Epithelial cell of prostate (primary cell): ENCODE measurements at regions not wholly inside any gene's neighbourhood (a gene's known extent, or its start where the extent isn't known, plus 50 kb on each side); places are given as distances from the start of the nearest gene placed in this dataset.
"Not testable (repeated sequence)": the region's sequence is repeated elsewhere in the genome, so short reads cannot be mapped to it uniquely, and the experiment has no call there.

Source experiments
- DNase-seq: peaks from one replicate; pipeline ENCODE4 v3.0.0-alpha.2; 2011; ENCODE audit warnings: low read depth, low spot score
- H3K27ac ChIP-seq: fragments of 450-650 bp; 2 replicates; pipeline ENCODE4 v1.5.1; 2017; ENCODE audit warnings: mild to moderate bottlenecking

- DNase-seq = no peak
- no peak overlapping the region for H3K27ac ChIP-seq
Measured at GRCh38 chr18:78785706-78786105, 193.9 kb upstream of the SALL3 start.

- H3K27ac ChIP-seq = no peak overlapping the region
- DNase-seq = no peak
Measured at GRCh38 chr18:78786776-78787175, 192.8 kb upstream of the SALL3 start.

GRCh38 chr18:78787751-78788150, 191.9 kb upstream of the SALL3 start:
- no peak overlapping the region for H3K27ac ChIP-seq
- DNase-seq = no peak

- H3K27ac ChIP-seq = no peak overlapping the region
- DNase-seq = no peak
Measured at GRCh38 chr18:78788161-78788560, 191.5 kb upstream of the SALL3 start.

- no peak for DNase-seq
- no peak overlapping the region for H3K27ac ChIP-seq
Measured at GRCh38 chr18:78789850-78790249, 189.8 kb upstream of the SALL3 start.

GRCh38 chr18:78790511-78790910, 189.1 kb upstream of the SALL3 start:
- DNase-seq = no peak

GRCh38 chr18:78790960-78791359, 188.7 kb upstream of the SALL3 start:
- no peak overlapping the region for H3K27ac ChIP-seq
- DNase-seq = no peak

More at GRCh38 chr18:78790511-78790910, 189.1 kb upstream of the SALL3 start:
- H3K27ac ChIP-seq = no peak overlapping the region

GRCh38 chr18:78792094-78792493, 187.5 kb upstream of the SALL3 start:
- DNase-seq = no peak
- no peak overlapping the region for H3K27ac ChIP-seq

GRCh38 chr18:78792736-78793135, 186.9 kb upstream of the SALL3 start:
- no peak for DNase-seq
- H3K27ac ChIP-seq = no peak overlapping the region

- DNase-seq = no peak
- H3K27ac ChIP-seq = no peak overlapping the region
Measured at GRCh38 chr18:78793313-78794070, 186.1 kb upstream of the SALL3 start.

- no peak for DNase-seq
- no peak overlapping the region for H3K27ac ChIP-seq
Measured at GRCh38 chr18:78794071-78794430, 185.6 kb upstream of the SALL3 start.

- DNase-seq = no peak
Measured at GRCh38 chr18:78796693-78797455, 182.7 kb upstream of the SALL3 start.

GRCh38 chr18:78797499-78797898, 182.1 kb upstream of the SALL3 start:
- no peak for DNase-seq
- no peak overlapping the region for H3K27ac ChIP-seq

More at GRCh38 chr18:78796693-78797455, 182.7 kb upstream of the SALL3 start:
- H3K27ac ChIP-seq = no peak overlapping the region

GRCh38 chr18:78798402-78799175, 181.0 kb upstream of the SALL3 start:
- no peak for DNase-seq
- no peak overlapping the region for H3K27ac ChIP-seq

GRCh38 chr18:78799382-78800089, 180.1 kb upstream of the SALL3 start:
- H3K27ac ChIP-seq = no peak overlapping the region
- no peak for DNase-seq

- DNase-seq, H3K27ac ChIP-seq: not testable (repeated sequence)
Measured at GRCh38 chr18:78800102-78800851, 179.3 kb upstream of the SALL3 start.

GRCh38 chr18:78801011-78801410, 178.6 kb upstream of the SALL3 start:
- H3K27ac ChIP-seq = no peak overlapping the region
- DNase-seq = no peak

GRCh38 chr18:78803104-78803503, 176.5 kb upstream of the SALL3 start:
- DNase-seq = no peak
- H3K27ac ChIP-seq = no peak overlapping the region

- no peak for DNase-seq
Measured at GRCh38 chr18:78804206-78805030, 175.2 kb upstream of the SALL3 start.

More at GRCh38 chr18:78804206-78805030, 175.2 kb upstream of the SALL3 start:
- no peak overlapping the region for H3K27ac ChIP-seq
